Ishikawa (cell line): ENCODE measurements at regions not wholly inside any gene's neighbourhood (a gene's known extent, or its start where the extent isn't known, plus 50 kb on each side); places are given as distances from the start of the nearest gene placed in this dataset.

ENCODE experiments used
- CEBPB ChIP-seq: IDR thresholded peaks from 2 replicates; pipeline ENCODE4 v1.6.1; 2012
- CREB1 ChIP-seq: IDR thresholded peaks from 2 replicates; pipeline ENCODE4 v1.6.1; 2012; ENCODE audit warnings: low read depth
- EGR1 ChIP-seq: IDR thresholded peaks from 2 replicates; pipeline ENCODE4 v1.6.1; 2012
- EP300 ChIP-seq: IDR thresholded peaks from 2 replicates; pipeline ENCODE4 v1.6.1; 2012; ENCODE audit warnings: borderline replicate concordance
- FOXM1 ChIP-seq: IDR thresholded peaks from 2 replicates; pipeline ENCODE4 v1.6.1; 2012; ENCODE audit warnings: low read depth, borderline replicate concordance
- MAX ChIP-seq: IDR thresholded peaks from 2 replicates; pipeline ENCODE4 v1.6.1; 2012
- NFIC ChIP-seq: IDR thresholded peaks from 2 replicates; pipeline ENCODE4 v1.6.1; 2012
- RAD21 ChIP-seq: IDR thresholded peaks from 2 replicates; pipeline ENCODE4 v1.6.1; 2012; ENCODE audit warnings: low read depth
- REST ChIP-seq: IDR thresholded peaks from 2 replicates; pipeline ENCODE4 v1.6.1; 2012; ENCODE audit warnings: low read depth, mild to moderate bottlenecking
- TAF1 ChIP-seq: IDR thresholded peaks from 2 replicates; pipeline ENCODE4 v1.6.1; 2012; ENCODE audit warnings: low read depth, mild to moderate bottlenecking
- TCF12 ChIP-seq: IDR thresholded peaks from 2 replicates; pipeline ENCODE4 v1.6.1; 2012; ENCODE audit warnings: low read depth
- TEAD4 ChIP-seq: IDR thresholded peaks from 2 replicates; pipeline ENCODE4 v1.6.1; 2012
- USF1 ChIP-seq: IDR thresholded peaks from 2 replicates; pipeline ENCODE4 v1.6.1; 2012
- YY1 ChIP-seq: IDR thresholded peaks from 2 replicates; pipeline ENCODE4 v1.6.1; 2012; ENCODE audit warnings: low read depth
- ZBTB7A ChIP-seq: IDR thresholded peaks from 2 replicates; pipeline ENCODE4 v1.6.1; 2012; ENCODE audit warnings: low read depth

- TF ChIP-seq NFIC, result no peak
- TF ChIP-seq YY1, result no peak
- TF ChIP-seq EP300, result no peak
- TF ChIP-seq TCF12, result no peak
- no peak for TF ChIP-seq TAF1
- no peak for TF ChIP-seq CREB1
- no peak for TF ChIP-seq RAD21
Observed at GRCh38 chr10:56728349-56728748, 367.3 kb upstream of the ZWINT start.

GRCh38 chr10:56722912-56723311, 361.9 kb upstream of the ZWINT start:
- TF ChIP-seq EP300 (no peak), USF1 (no peak), REST (no peak), RAD21 (no peak), MAX (no peak), EGR1 (no peak), NFIC (no peak), FOXM1 (no peak), CEBPB (no peak), YY1 (no peak), CREB1 (no peak), ZBTB7A (no peak), TAF1 (no peak)

- TF ChIP-seq REST, result no peak
- no peak for TF ChIP-seq TAF1
- TF ChIP-seq YY1, result no peak
- no peak for TF ChIP-seq ZBTB7A
- TF ChIP-seq CREB1, result no peak
- TF ChIP-seq FOXM1, result no peak
- no peak for TF ChIP-seq EP300
- TF ChIP-seq TEAD4, result no peak
Observed at GRCh38 chr10:56715262-56715661, 354.2 kb upstream of the ZWINT start.

GRCh38 chr10:56698506-56698905, 337.4 kb upstream of the ZWINT start:
- TF ChIP-seq TEAD4 (no peak), YY1 (no peak), FOXM1 (no peak), CREB1 (no peak), ZBTB7A (no peak), USF1 (no peak)

- TF ChIP-seq FOXM1 (no peak), CREB1 (no peak), REST (no peak)
Observed at GRCh38 chr10:56679578-56679977, 318.5 kb upstream of the ZWINT start.
